Peyer's patch (tissue), 4 donors: ENCODE measurements at regions not wholly inside any gene's neighbourhood (a gene's known extent, or its start where the extent isn't known, plus 50 kb on each side); places are given as distances from the start of the nearest gene placed in this dataset.
"Not testable (repeated sequence)": the region's sequence is repeated elsewhere in the genome, so short reads cannot be mapped to it uniquely, and the experiment has no call there.

Source experiments
- DNase-seq, 3 donors: peaks; one replicate each; pipeline ENCODE4 v3.0.0-alpha.2; 2017 to 2019
- H3K27ac ChIP-seq, 4 donors: fragments of 200-600 bp; sonication (generic); one replicate each; pipeline ENCODE4 v1.5.1; 2016 to 2019
- H3K27me3 ChIP-seq, 2 donors: fragments of 200-600 bp; sonication (generic); one replicate each; pipeline ENCODE4 v1.5.1; 2019
- H3K36me3 ChIP-seq, 3 donors: fragments of 200-600 bp; sonication (generic); one replicate each; pipeline ENCODE4 v1.5.1; 2016 to 2019
- H3K4me1 ChIP-seq, 4 donors: fragments of 200-600 bp; sonication (generic); one replicate each; pipeline ENCODE4 v1.5.1; 2016 to 2019
- H3K4me3 ChIP-seq, 4 donors: fragments of 200-600 bp; sonication (generic); 1 replicate in 3 of 4; 2 replicates in 1 of 4; pipeline ENCODE4 v1.5.1; 2016 to 2019; ENCODE audit warnings: mild to moderate bottlenecking in 1 of 4
- H3K9me3 ChIP-seq, 4 donors: fragments of 200-600 bp; sonication (generic); one replicate each; pipeline ENCODE4 v1.5.1; 2016 to 2019; ENCODE audit warnings: mild to moderate bottlenecking in 1 of 4
- POLR2A ChIP-seq, 2 donors: fragments of 450-650 bp; IDR thresholded peaks; one replicate each; pipeline ENCODE4 v1.5.1; 2017; ENCODE audit warnings: antibody characterized with exemption in 2 of 2, mild to moderate bottlenecking in 2 of 2, moderate library complexity in 2 of 2
- TF ChIP-seq, protein P1 (sequence below), 6 experiments: fragments of 450-650 bp in 4 of 6; fragments of 200-600 bp in 2 of 6; sonication (generic) in 1 of 6; IDR thresholded peaks; one replicate each; pipeline ENCODE4 v1.5.1; 2017 to 2019; ENCODE audit warnings: antibody characterized with exemption in 6 of 6, mild to moderate bottlenecking in 3 of 6, moderate library complexity in 1 of 6

DNA sequence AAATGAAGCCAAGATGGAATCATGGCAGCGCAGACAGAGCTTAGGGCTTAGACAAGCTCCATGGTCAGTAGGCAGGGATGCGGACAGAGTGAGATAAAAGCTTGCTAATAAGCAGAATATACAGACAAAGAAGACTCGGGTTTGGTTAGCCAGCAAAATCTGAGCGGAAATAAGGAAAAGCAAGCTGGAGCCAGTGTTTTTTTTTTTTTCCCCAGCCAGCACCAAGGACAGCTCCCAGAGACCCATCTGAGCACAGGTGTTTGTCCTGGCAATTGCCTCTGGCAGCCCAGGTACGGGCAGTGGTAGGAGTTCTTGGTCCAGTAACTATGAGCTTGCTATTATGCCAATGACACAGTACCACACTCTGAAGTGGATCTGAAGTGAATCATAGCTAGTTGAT, 187.6 kb downstream of the ADCYAP1 start:
- DNase-seq, result no peak
- H3K36me3 ChIP-seq, result no peaks in the 10 kb centered on the region
- H3K4me1 ChIP-seq, result no peaks in the 10 kb centered on the region
- no peaks in the 10 kb centered on the region for H3K27me3 ChIP-seq
- H3K27ac ChIP-seq, result no peak overlapping the region
- H3K9me3 ChIP-seq, result no peaks in the 10 kb centered on the region
- H3K4me3 ChIP-seq, result no peak overlapping the region
- TF ChIP-seq POLR2A (IDR thresholded peaks at IDR 0.05), result no peak
- TF ChIP-seq, protein P1, sequence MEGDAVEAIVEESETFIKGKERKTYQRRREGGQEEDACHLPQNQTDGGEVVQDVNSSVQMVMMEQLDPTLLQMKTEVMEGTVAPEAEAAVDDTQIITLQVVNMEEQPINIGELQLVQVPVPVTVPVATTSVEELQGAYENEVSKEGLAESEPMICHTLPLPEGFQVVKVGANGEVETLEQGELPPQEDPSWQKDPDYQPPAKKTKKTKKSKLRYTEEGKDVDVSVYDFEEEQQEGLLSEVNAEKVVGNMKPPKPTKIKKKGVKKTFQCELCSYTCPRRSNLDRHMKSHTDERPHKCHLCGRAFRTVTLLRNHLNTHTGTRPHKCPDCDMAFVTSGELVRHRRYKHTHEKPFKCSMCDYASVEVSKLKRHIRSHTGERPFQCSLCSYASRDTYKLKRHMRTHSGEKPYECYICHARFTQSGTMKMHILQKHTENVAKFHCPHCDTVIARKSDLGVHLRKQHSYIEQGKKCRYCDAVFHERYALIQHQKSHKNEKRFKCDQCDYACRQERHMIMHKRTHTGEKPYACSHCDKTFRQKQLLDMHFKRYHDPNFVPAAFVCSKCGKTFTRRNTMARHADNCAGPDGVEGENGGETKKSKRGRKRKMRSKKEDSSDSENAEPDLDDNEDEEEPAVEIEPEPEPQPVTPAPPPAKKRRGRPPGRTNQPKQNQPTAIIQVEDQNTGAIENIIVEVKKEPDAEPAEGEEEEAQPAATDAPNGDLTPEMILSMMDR (IDR thresholded peaks at IDR 0.05), result no peak

DNA sequence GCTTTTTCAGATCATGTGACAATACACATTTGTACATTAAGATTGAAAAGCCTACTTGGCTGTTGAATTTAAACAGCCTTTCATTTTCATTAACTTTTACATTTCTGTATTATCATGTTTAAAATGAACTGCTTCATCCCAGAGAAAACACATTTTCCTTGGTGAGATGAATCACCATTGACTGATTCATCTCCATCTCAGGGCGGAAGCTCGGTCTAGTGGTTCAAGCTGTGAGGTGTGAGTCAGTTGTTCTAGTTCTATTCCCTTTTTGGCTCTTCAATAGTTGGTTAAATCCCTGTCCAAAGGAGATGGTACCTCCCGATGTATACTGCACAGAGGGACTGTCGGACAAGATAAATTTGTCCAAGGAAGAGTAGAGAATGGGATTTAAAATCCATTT, 189.7 kb downstream of the ADCYAP1 start:
- no peak for DNase-seq
- Histone ChIP-seq H3K27me3 (no peaks in the 10 kb centered on the region), H3K27ac (no peak overlapping the region), H3K36me3 (no peaks in the 10 kb centered on the region), H3K9me3 (peaks cover 0 to 6% (median 0%) of the 10 kb centered on the region in 4 donors), H3K4me1 (no peaks in the 10 kb centered on the region), H3K4me3 (no peak overlapping the region)
- TF ChIP-seq, protein P1 (IDR thresholded peaks at IDR 0.05), result no peak
- TF ChIP-seq POLR2A (IDR thresholded peaks at IDR 0.05), result no peak

DNA sequence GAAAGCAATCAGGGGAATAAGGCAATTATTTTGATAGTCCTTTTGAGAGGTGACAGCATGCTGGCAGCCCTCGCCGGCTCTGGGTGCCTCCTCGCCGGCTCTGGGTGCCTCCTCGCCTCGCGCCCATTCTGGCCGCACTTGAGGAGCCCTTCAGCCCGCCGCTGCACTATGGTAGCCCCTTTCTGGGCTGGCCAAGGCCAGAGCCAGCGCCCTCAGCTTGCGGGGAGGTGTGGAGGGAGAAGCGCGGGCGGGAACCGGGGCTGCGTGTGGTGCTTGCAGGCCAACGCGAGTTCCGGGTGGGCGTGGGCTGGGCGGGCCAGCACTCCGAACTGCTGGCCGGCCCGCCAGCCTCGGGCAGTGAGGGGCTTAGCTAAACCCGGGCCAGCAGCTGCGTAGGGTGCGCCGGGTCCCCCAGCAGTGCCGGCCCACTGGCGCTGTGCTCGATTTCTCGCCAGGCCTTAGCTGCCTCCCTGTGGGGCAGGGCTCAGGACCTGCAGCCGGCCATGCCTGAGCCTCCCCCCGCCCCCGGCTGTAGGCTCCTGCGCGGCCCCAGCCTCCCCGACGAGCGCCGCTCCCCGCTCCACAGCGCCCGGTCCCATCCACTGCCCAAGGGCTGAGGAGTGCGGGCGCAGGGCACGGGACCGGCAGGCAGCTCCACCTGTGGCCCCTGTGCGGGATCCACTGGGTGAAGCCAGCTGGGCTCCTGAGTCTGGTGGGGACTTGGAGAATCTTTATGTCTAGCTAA, 193.5 kb downstream of the ADCYAP1 start:
- not testable (repeated sequence) for H3K36me3 ChIP-seq, H3K27me3 ChIP-seq, H3K27ac ChIP-seq, H3K9me3 ChIP-seq, H3K4me3 ChIP-seq, H3K4me1 ChIP-seq, DNase-seq

DNA sequence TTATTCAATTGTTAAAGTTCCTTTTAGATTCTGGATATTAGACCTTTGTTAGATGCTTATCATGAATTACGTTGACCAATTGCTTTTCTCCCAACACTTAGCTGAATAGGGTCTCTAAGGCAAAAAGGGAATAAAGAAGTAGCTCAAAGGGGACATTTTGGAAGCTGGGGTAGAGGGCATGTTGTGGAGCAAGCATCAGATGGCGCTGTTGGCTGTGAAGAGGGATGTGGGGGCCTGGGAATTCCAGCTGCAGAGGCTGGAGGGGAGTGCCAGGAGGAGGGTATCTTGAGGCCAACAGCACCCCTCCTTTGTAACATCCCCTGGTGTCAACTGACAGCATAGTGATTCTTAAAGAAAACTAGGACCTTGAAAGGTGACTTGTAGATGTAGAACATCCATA, 198.2 kb downstream of the ADCYAP1 start:
- no peaks in the 10 kb centered on the region for H3K27me3 ChIP-seq
- H3K27ac ChIP-seq, result no peak overlapping the region
- TF ChIP-seq, protein P1 (IDR thresholded peaks at IDR 0.05), result no peak
- TF ChIP-seq POLR2A (IDR thresholded peaks at IDR 0.05), result no peak
- no peak overlapping the region for H3K4me3 ChIP-seq
- H3K9me3 ChIP-seq, result peaks cover 0 to 6% (median 0%) of the 10 kb centered on the region in 4 donors
- H3K4me1 ChIP-seq, result no peaks in the 10 kb centered on the region
- H3K36me3 ChIP-seq, result no peaks in the 10 kb centered on the region
- no peak for DNase-seq

DNA sequence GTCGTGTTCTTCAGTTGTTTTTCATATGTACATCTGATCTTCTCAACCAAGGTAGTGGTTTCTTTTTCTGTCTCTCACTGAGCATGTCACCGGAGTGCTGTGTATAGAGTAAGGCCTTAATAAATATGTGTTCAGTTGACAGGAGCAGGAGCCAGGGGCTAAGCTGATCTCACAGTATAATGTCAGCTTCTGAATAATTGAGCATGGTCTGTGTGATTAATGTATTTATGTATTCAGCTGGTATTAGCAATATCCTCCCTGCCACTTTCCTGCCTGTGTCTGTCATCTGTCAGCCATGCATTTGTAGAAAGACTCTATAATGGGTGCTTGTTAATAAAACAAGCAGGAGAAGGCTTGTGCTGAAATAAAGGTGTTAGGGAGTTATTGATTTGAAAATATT, 198.9 kb downstream of the ADCYAP1 start:
- Histone ChIP-seq H3K4me3 (no peak overlapping the region), H3K9me3 (no peaks in the 10 kb centered on the region), H3K36me3 (no peaks in the 10 kb centered on the region), H3K4me1 (no peaks in the 10 kb centered on the region), H3K27me3 (no peaks in the 10 kb centered on the region), H3K27ac (no peak overlapping the region)
- TF ChIP-seq, protein P1 (IDR thresholded peaks at IDR 0.05), result no peak
- TF ChIP-seq POLR2A (IDR thresholded peaks at IDR 0.05), result no peak
- DNase-seq, result no peak

DNA sequence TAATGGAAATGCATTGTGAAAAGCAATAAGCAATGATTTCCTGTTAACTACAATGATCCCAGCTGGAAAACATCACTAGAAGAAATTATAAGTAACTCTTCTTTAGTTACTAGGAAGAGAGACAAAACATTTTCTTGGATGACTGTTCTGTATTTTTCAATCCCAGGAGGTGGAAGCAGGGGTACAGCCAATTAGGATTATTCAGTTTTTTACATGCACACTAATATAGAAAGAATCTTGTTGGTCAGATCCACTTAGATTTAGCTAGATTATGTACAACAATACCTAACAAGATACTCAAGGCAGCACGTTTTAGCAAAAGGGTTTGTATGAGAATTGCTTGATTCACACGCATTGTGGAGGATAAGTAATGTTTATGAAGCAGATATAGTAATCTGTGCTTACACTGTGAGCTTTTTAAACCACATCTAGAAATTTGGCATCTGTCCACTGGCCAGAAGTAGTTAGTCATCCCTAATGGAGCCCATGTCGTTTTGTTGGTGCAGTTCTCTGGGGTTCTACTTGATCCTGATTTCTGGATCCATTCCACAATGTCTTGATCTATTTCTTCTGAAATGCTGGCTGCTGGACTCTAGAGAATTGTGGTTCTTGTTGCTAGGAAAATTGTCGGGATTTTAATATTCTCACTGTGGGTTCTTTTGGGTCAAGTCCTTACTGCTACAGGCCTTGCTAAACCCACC, 199.7 kb downstream of the ADCYAP1 start:
- H3K36me3 ChIP-seq, result no peaks in the 10 kb centered on the region
- TF ChIP-seq, protein P1 (IDR thresholded peaks at IDR 0.05), result no peak
- no peak for TF ChIP-seq POLR2A (IDR thresholded peaks at IDR 0.05)
- H3K9me3 ChIP-seq, result no peaks in the 10 kb centered on the region
- no peak for DNase-seq
- no peak overlapping the region for H3K4me3 ChIP-seq
- H3K4me1 ChIP-seq, result no peaks in the 10 kb centered on the region
- no peak overlapping the region for H3K27ac ChIP-seq
- no peaks in the 10 kb centered on the region for H3K27me3 ChIP-seq
